GM18951 (cell line): ENCODE measurements at regions not wholly inside any gene's neighbourhood (a gene's known extent, or its start where the extent isn't known, plus 50 kb on each side); places are given as distances from the start of the nearest gene placed in this dataset.

Experiments used
- POLR2A ChIP-seq: IDR thresholded peaks from 4 replicates; pipeline ENCODE4 v1.6.1; 2011; ENCODE audit warnings: mild to moderate bottlenecking; ENCODE audit not compliant: insufficient read length, insufficient read depth; ENCODE audit errors: extremely low read depth
- in situ Hi-C: fragments of 300-500 bp; cut with MboI; formaldehyde crosslinking; loops from one replicate; pipeline ENCODE4 v1.12.0; 2022; ENCODE audit warnings: low sequenced_read_pairs, mixed read lengths, inconsistent platforms; ENCODE audit not compliant: unreplicated experiment

- no peak for TF ChIP-seq POLR2A
- in situ Hi-C loops = no loop called here
These were observed 99.4 kb upstream of the PGRMC2 start for GRCh38 chr4:128386761-128387599.

- TF ChIP-seq POLR2A = no peak
- in situ Hi-C loops = no loop called here
These were observed 98.2 kb upstream of the PGRMC2 start for GRCh38 chr4:128385683-128386304.

- no peak for TF ChIP-seq POLR2A
- in situ Hi-C loops = no loop called here
These were observed 97.4 kb upstream of the PGRMC2 start for GRCh38 chr4:128384765-128385598.

- TF ChIP-seq POLR2A = no peak
- in situ Hi-C loops = no loop called here
These were observed 96.5 kb upstream of the PGRMC2 start for GRCh38 chr4:128384091-128384520.

GRCh38 chr4:128381748-128382559 lies 94.3 kb upstream of the PGRMC2 start:
- no peak for TF ChIP-seq POLR2A
- in situ Hi-C loops = no loop called here

- in situ Hi-C loops = no loop called here
- TF ChIP-seq POLR2A = no peak
These were observed 92.7 kb upstream of the PGRMC2 start for GRCh38 chr4:128380306-128380705.

GRCh38 chr4:128379860-128380259 lies 92.2 kb upstream of the PGRMC2 start:
- in situ Hi-C loops = no loop called here
- TF ChIP-seq POLR2A = no peak

- no peak for TF ChIP-seq POLR2A
- in situ Hi-C loops = no loop called here
These were observed 91.1 kb upstream of the PGRMC2 start for GRCh38 chr4:128378668-128379067.

GRCh38 chr4:128376958-128377357 lies 89.3 kb upstream of the PGRMC2 start:
- no peak for TF ChIP-seq POLR2A
- in situ Hi-C loops = no loop called here

GRCh38 chr4:128376303-128376702 lies 88.7 kb upstream of the PGRMC2 start:
- in situ Hi-C loops = no loop called here
- TF ChIP-seq POLR2A = no peak

GRCh38 chr4:128373628-128374027 lies 86.0 kb upstream of the PGRMC2 start:
- in situ Hi-C loops = no loop called here
- TF ChIP-seq POLR2A = no peak

- no peak for TF ChIP-seq POLR2A
- in situ Hi-C loops = no loop called here
These were observed 84.3 kb upstream of the PGRMC2 start for GRCh38 chr4:128371876-128372275.

GRCh38 chr4:128371001-128371777 lies 83.6 kb upstream of the PGRMC2 start:
- TF ChIP-seq POLR2A = no peak
- in situ Hi-C loops = no loop called here
